SK-N-SH (cell line): ENCODE measurements at regions not wholly inside any gene's neighbourhood (a gene's known extent, or its start where the extent isn't known, plus 50 kb on each side); places are given as distances from the start of the nearest gene placed in this dataset.

Experiments used
- CTCF ChIA-PET: fragments of 300-600, 350-600 bp; formaldehyde crosslinking; extraction: SDS; loops from one replicate; lab custom pipeline; 2021; lab: Yijun Ruan, JAX
- POLR2A ChIA-PET: fragments of 350-600 bp; sonication (Branson Sonifier 250); formaldehyde crosslinking; extraction: SDS; loops from one replicate; lab custom pipeline; 2020; ENCODE audit warnings: antibody characterized with exemption, inconsistent platforms; lab: Yijun Ruan, JAX
- DNase-seq: peaks from one replicate; pipeline ENCODE4 v3.0.0; 2012
- H2AFZ ChIP-seq: fragments of 200-600 bp; sonication (generic); 2 replicates; pipeline ENCODE4 v1.8.1; 2016; ENCODE audit warnings: antibody characterized with exemption, mild to moderate bottlenecking, low read depth
- H3F3A ChIP-seq: fragments of 200-600 bp; sonication (generic); replicated peaks from 2 replicates; pipeline ENCODE3; 2016; ENCODE audit warnings: antibody characterized with exemption, mild to moderate bottlenecking; ENCODE audit not compliant: insufficient read depth
- H3K27ac ChIP-seq, 2 experiments: fragments of 200-500 bp in 1 of 2; fragments of 200-600 bp in 1 of 2; sonication (Bioruptor generic) in 1 of 2; sonication (generic), shearing (Covaris generic) in 1 of 2; 2 replicates each; pipeline versions ENCODE4 v1.5.1 to v1.6.1; 2014 to 2016; ENCODE audit warnings: low read depth in 2 of 2, inconsistent platforms in 1 of 2, low read length in 1 of 2, mild to moderate bottlenecking in 1 of 2, mixed read lengths in 1 of 2
- H3K27me3 ChIP-seq: fragments of 200-600 bp; sonication (generic), shearing (Covaris generic); 2 replicates; pipeline ENCODE4 v1.6.1; 2016; ENCODE audit warnings: mixed run types; ENCODE audit not compliant: insufficient read depth
- H3K36me3 ChIP-seq, 2 experiments: fragments of 200-500 bp in 1 of 2; fragments of 200-600 bp in 1 of 2; sonication (Bioruptor generic) in 1 of 2; sonication (generic) in 1 of 2; replicated peaks in 1 of 2; 2 replicates each; pipeline versions ENCODE3 to v1.5.1; 2014 to 2016; ENCODE audit warnings: low read length in 1 of 2, mild to moderate bottlenecking in 1 of 2; ENCODE audit not compliant: insufficient read depth in 2 of 2, control insufficient read depth in 1 of 2
- H3K4me1 ChIP-seq, 2 experiments: fragments of 200-500 bp in 1 of 2; fragments of 200-600 bp in 1 of 2; sonication (Bioruptor generic) in 1 of 2; sonication (generic), shearing (Covaris generic) in 1 of 2; 2 replicates each; pipeline versions ENCODE4 v1.5.1 to v1.6.1; 2014 to 2016; ENCODE audit warnings: low read depth in 1 of 2, low read length in 1 of 2, mixed run types in 1 of 2; ENCODE audit not compliant: insufficient read depth in 2 of 2, control insufficient read depth in 1 of 2
- H3K4me2 ChIP-seq: fragments of 200-600 bp; sonication (generic), shearing (Covaris generic); 2 replicates; pipeline ENCODE4 v1.6.1; 2017; ENCODE audit warnings: mixed run types
- H3K4me3 ChIP-seq, 2 experiments: fragments of 200-500 bp in 1 of 2; fragments of 200-600 bp in 1 of 2; sonication (Bioruptor generic) in 1 of 2; sonication (generic), shearing (Covaris generic) in 1 of 2; 2 replicates each; pipeline versions ENCODE4 v1.5.1 to v1.8.1; 2014 to 2016; ENCODE audit warnings: low read depth in 2 of 2, inconsistent platforms in 1 of 2, low read length in 1 of 2, mild to moderate bottlenecking in 1 of 2, mixed read lengths in 1 of 2, moderate library complexity in 1 of 2
- H3K79me2 ChIP-seq: fragments of 200-600 bp; sonication (generic); 2 replicates; pipeline ENCODE4 v1.8.1; 2017; ENCODE audit warnings: mild to moderate bottlenecking; ENCODE audit not compliant: insufficient read depth
- H3K9ac ChIP-seq: fragments of 200-600 bp; sonication (generic); 2 replicates; pipeline ENCODE4 v1.6.1; 2017; ENCODE audit warnings: mixed run types
- H3K9me2 ChIP-seq: fragments of 200-600 bp; sonication (generic); 2 replicates; pipeline ENCODE4 v1.6.1; 2017; ENCODE audit warnings: mixed run types
- H3K9me3 ChIP-seq: fragments of 200-600 bp; sonication (generic); 2 replicates; pipeline ENCODE4 v1.6.1; 2017; ENCODE audit warnings: mixed run types, mild to moderate bottlenecking, moderate library complexity
- H4K20me1 ChIP-seq: fragments of 200-600 bp; sonication (generic); 2 replicates; pipeline ENCODE4 v1.6.1; 2017; ENCODE audit warnings: mild to moderate bottlenecking, mixed run types; ENCODE audit not compliant: insufficient read depth
- CHD2 ChIP-seq: fragments of 150-350 bp; IDR thresholded peaks from 2 replicates; pipeline ENCODE4 v1.6.1; 2018; ENCODE audit warnings: low read length; ENCODE audit not compliant: partially characterized antibody
- EP300 ChIP-seq, 2 experiments: IDR thresholded peaks; 2 replicates each; pipeline versions ENCODE4 v1.4.0 to v1.6.1; 2012; ENCODE audit warnings: borderline replicate concordance in 1 of 2, low read depth in 1 of 2, low read length in 1 of 2
- EZH2phosphoT487 ChIP-seq: fragments of 200-600 bp; sonication (generic); IDR thresholded peaks from 2 replicates; pipeline ENCODE4 v1.6.1; 2017; ENCODE audit warnings: low read depth, mixed run types, mild to moderate bottlenecking, antibody characterized with exemption, moderate library complexity, borderline replicate concordance
- FOSL2 ChIP-seq: IDR thresholded peaks from 2 replicates; pipeline ENCODE4 v1.4.0; 2012; ENCODE audit warnings: low read depth, mild to moderate bottlenecking, moderate library complexity, borderline replicate concordance
- GABPA ChIP-seq: IDR thresholded peaks from 2 replicates; pipeline ENCODE4 v1.4.0; 2012; ENCODE audit warnings: low read depth, mild to moderate bottlenecking
- GATA2 ChIP-seq: sonication (generic); formaldehyde crosslinking; IDR thresholded peaks from 2 replicates; pipeline ENCODE4 v1.5.0; 2020; ENCODE audit warnings: mild to moderate bottlenecking, missing genetic modification reagents
- IRF3 ChIP-seq: fragments of 150-350 bp; IDR thresholded peaks from 2 replicates; pipeline ENCODE4 v1.6.1; 2016; ENCODE audit warnings: mild to moderate bottlenecking, low read depth, low read length
- JUND ChIP-seq: IDR thresholded peaks from 2 replicates; pipeline ENCODE4 v1.4.0; 2012
- MEF2A ChIP-seq: IDR thresholded peaks from 2 replicates; pipeline ENCODE4 v1.4.0; 2012; ENCODE audit warnings: low read depth, borderline replicate concordance
- NRF1 ChIP-seq: IDR thresholded peaks from 2 replicates; pipeline ENCODE4 v1.6.1; 2012; ENCODE audit warnings: low read depth, mild to moderate bottlenecking, low read length
- PBX3 ChIP-seq: IDR thresholded peaks from 2 replicates; pipeline ENCODE4; 2012
- POLR2AphosphoS5 ChIP-seq: IDR thresholded peaks from 2 replicates; pipeline ENCODE4 v1.6.1; 2012; ENCODE audit warnings: low read depth, low read length
- RFX5 ChIP-seq: IDR thresholded peaks from 2 replicates; pipeline ENCODE4 v1.6.1; 2012; ENCODE audit warnings: mild to moderate bottlenecking, improper control_type of control experiment, low read length
- RXRA ChIP-seq: IDR thresholded peaks from 2 replicates; pipeline ENCODE4 v1.4.0; 2012; ENCODE audit warnings: low read depth, mild to moderate bottlenecking, borderline replicate concordance
- TAF1 ChIP-seq: IDR thresholded peaks from 2 replicates; pipeline ENCODE4 v1.6.1; 2012; ENCODE audit warnings: low read depth, mild to moderate bottlenecking, low read length, moderate library complexity, borderline replicate concordance
- TCF12 ChIP-seq: IDR thresholded peaks from 2 replicates; pipeline ENCODE4 v1.4.0; 2012
- YY1 ChIP-seq: IDR thresholded peaks from 2 replicates; pipeline ENCODE4 v1.4.0; 2012; ENCODE audit warnings: low read depth, mild to moderate bottlenecking
- WGBS: methylation state at CpG from one replicate; pipeline ENCODE4 v1.1.6; 2017; ENCODE audit warnings: low lambda C conversion rate; 5-methylcytosine and 5-hydroxymethylcytosine counted together
- TF ChIP-seq, protein P1 (sequence below): IDR thresholded peaks from 2 replicates; pipeline ENCODE4 v1.4.0; 2012; ENCODE audit warnings: low read depth, borderline replicate concordance

- TF ChIP-seq MEF2A (no peak), EZH2phosphoT487 (no peak), POLR2AphosphoS5 (no peak), PBX3 (peak; percentile 79), TCF12 (no peak), IRF3 (no peak), NRF1 (no peak), JUND (peak; percentile 25; the same call in 1 of the 2 replicates), YY1 (no peak), FOSL2 (peak; percentile 61; the same call in 1 of the 2 replicates), GABPA (no peak)
- Histone ChIP-seq H3K9me3 (no peaks in the 10 kb centered on the region), H3K27me3 (no peaks in the 10 kb centered on the region), H4K20me1 (no peaks in the 10 kb centered on the region), H3K9me2 (no peaks in the 10 kb centered on the region), H3K36me3 (no peaks in the 10 kb centered on the region), H3K4me1 (no peaks in the 10 kb centered on the region; a peak in 1 of 4 replicates), H3K4me3 (no peak overlapping the region), H3K9ac (no peak overlapping the region), H3K27ac (no peak overlapping the region), H3F3A (no peaks in the 10 kb centered on the region), H3K4me2 (no peak overlapping the region), H2AFZ (no peak overlapping the region), H3K79me2 (no peaks in the 10 kb centered on the region)
- ChIA-PET POLR2A (interaction anchor here (1.1 kb wide), 1 partner anchor 16 kb away, joined by 3 read pairs; no protein-coding TSS in a partner anchor), CTCF (interaction anchor here (0.8 to 3.8 kb wide), 5 partner anchors 13 to 125 kb away, joined by 3 to 9 read pairs (median 3); no protein-coding TSS in a partner anchor)
- no peak for DNase-seq
Observed at GRCh38 chr2:38201784-38202183, 125.8 kb upstream of the CYP1B1 start.

DNA sequence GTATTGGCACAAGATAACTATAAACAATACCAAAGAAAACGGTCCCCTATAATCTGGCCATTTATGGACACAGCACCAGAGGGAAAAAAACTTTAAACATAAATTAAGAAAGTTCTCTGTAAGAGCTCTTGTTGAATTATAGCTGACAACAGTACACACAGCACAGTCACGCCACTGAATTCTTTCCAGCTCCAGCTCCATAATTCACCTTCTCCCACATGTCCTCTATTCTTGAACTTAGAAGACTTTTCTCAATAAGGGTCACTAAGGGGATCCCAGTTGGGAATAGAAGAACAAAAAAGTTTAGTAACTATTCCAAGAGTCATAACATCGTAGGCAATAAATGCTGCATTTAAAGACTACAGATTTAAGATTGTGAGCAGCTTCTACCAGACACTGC lies 124.6 kb upstream of the CYP1B1 start:
- H3K79me2 ChIP-seq: no peaks in the 10 kb centered on the region
- no peaks in the 10 kb centered on the region for H4K20me1 ChIP-seq
- CTCF ChIA-PET: interaction anchor here (1.1 to 3.8 kb wide), 3 partner anchors 10 to 89 kb away, joined by 3 to 9 read pairs (median 5); no protein-coding TSS in a partner anchor
- H3K36me3 ChIP-seq: no peaks in the 10 kb centered on the region
- H3K9me2 ChIP-seq: no peaks in the 10 kb centered on the region
- no peaks in the 10 kb centered on the region for H3K9me3 ChIP-seq
- no peaks in the 10 kb centered on the region for H3F3A ChIP-seq
- POLR2A ChIA-PET: no interaction called here
- H3K4me3 ChIP-seq: no peak overlapping the region
- no peaks in the 10 kb centered on the region for H3K27me3 ChIP-seq
- no peak for DNase-seq
- H3K27ac ChIP-seq: no peak overlapping the region
- H2AFZ ChIP-seq: no peak overlapping the region
- 59% methylated on average over 3 of the region's 3 CpGs for WGBS
- no peak overlapping the region for H3K4me2 ChIP-seq
- H3K4me1 ChIP-seq: no peaks in the 10 kb centered on the region; a peak in 1 of 4 replicates
- H3K9ac ChIP-seq: no peak overlapping the region
- no peak for TF ChIP-seq GATA2 (CRISPR knock-in tag)
- TF ChIP-seq FOSL2: no peak
- no peak for TF ChIP-seq RFX5
- no peak for TF ChIP-seq TAF1
- no peak for TF ChIP-seq EP300 (IDR thresholded peaks at IDR 0.05; ENCODE audit: borderline replicate concordance in 1 of 2, low read depth in 1 of 2, low read length in 1 of 2)
- no peak for TF ChIP-seq IRF3
- TF ChIP-seq, protein P1, sequence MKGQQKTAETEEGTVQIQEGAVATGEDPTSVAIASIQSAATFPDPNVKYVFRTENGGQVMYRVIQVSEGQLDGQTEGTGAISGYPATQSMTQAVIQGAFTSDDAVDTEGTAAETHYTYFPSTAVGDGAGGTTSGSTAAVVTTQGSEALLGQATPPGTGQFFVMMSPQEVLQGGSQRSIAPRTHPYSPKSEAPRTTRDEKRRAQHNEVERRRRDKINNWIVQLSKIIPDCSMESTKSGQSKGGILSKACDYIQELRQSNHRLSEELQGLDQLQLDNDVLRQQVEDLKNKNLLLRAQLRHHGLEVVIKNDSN: no peak
- no peak for TF ChIP-seq RXRA
- TF ChIP-seq CHD2: no peak
- TF ChIP-seq, all 33 proteins: peak for 0
